Ramos (cell line): ENCODE measurements at regions not wholly inside any gene's neighbourhood (a gene's known extent, or its start where the extent isn't known, plus 50 kb on each side); places are given as distances from the start of the nearest gene placed in this dataset.
"Not testable (repeated sequence)": the region's sequence is repeated elsewhere in the genome, so short reads cannot be mapped to it uniquely, and the experiment has no call there.

Experiments used
- in situ Hi-C: fragments of 300-500 bp; cut with MboI; formaldehyde crosslinking; loops from one replicate; pipeline ENCODE4 v1.14.3; 2022; ENCODE audit warnings: low sequenced_read_pairs; ENCODE audit not compliant: unreplicated experiment

GRCh38 chr21:28729887-28730286 lies 262.8 kb downstream of the LTN1 start:
- in situ Hi-C loops = loop anchor here (25.0 kb wide), 1 partner anchor 1893 kb away; the partner anchor contains the start of gene ADAMTS1

DNA sequence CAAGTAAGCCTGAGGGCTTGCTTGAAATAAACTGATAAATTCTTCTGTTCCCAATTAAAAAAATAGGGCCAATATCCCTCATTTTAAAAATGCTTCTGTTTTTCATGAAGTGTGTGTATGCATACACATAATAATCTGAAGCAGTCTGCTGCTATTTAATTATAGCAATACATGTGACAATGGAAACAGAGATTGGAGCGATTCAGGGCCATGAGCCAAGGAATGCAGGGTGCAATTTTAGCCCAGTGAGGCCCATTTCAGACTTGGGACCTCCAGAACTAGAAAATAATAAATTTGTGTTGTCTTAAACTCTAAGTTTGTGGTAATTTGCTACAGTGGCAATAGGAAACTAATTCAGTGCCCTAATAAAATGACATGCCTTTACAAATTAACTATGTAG lies 264.9 kb downstream of the LTN1 start:
- in situ Hi-C loops = loop anchor here (25.0 kb wide), 1 partner anchor 1891 kb away; the partner anchor contains the start of gene ADAMTS1

DNA sequence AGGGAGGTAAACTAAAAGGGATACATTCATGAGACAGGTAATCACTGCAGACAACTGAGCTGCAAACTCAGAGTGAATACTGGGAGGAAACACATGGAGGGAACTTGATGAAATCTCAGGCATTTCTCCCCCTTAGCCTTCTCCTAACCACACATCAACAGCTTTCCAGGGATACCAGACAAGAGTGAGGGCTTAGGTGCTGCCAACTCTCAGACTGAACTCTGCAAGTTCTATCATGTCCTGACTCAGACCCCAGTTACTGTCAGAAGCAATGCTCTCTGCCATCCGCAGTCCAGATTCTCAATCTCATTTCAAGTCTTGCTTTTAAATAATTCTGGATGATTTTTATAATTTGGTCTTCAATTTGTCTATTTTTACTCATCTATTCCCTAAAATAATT lies 267.3 kb downstream of the LTN1 start:
- in situ Hi-C loops = loop anchor here (25.0 kb wide), 1 partner anchor 1888 kb away; the partner anchor contains the start of gene ADAMTS1

- in situ Hi-C loops = no loop called here
Observed at GRCh38 chr21:28723646-28724045, 269.0 kb downstream of the LTN1 start.

- in situ Hi-C loops = no loop called here
Observed at GRCh38 chr21:28719723-28720122, 273.0 kb downstream of the LTN1 start.

GRCh38 chr21:28714777-28715464 lies 277.8 kb downstream of the LTN1 start:
- in situ Hi-C loops = no loop called here

- in situ Hi-C loops = no loop called here
Observed at GRCh38 chr21:28712411-28712810, 280.3 kb downstream of the LTN1 start.

- in situ Hi-C loops = no loop called here
Observed at GRCh38 chr21:28705616-28706015, 287.1 kb downstream of the LTN1 start.

GRCh38 chr21:28704746-28705145 lies 287.9 kb downstream of the LTN1 start:
- in situ Hi-C loops = no loop called here

GRCh38 chr21:28703861-28704260 lies 288.8 kb downstream of the LTN1 start:
- in situ Hi-C loops = no loop called here

DNA sequence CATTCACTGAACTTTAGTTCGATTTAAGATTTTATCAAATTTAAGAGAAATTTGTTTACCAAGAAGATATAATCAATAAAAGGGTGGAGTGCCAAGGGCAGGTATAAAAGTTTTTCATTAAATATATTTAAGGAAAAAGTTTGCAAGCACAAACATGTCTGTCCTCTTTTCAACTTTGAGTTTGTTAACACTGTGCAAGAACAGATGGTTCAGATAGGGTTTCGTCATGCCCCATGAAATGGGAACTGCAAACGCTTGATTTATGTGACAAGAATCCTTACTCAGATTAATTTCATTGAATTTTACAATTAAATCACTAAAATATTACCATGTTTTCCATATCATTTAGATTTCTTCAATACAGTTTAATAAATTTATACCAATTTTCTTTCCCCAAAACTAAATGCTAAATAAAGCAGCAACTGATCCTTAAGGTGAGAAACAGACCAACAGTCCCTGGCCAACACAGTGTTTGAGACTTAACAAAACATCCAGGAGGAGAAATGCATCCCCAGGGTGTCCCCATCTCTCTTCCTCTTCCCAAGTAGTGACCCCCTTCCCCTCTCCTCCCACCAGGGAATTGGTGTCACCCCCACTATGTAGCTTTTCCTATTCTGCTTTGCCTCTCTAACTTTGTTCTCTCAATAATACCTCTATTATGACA lies 292.9 kb downstream of the LTN1 start:
- in situ Hi-C loops = no loop called here

GRCh38 chr21:28699186-28699585 lies 293.5 kb downstream of the LTN1 start:
- in situ Hi-C loops = no loop called here

GRCh38 chr21:28696844-28697410 lies 295.8 kb downstream of the LTN1 start:
- in situ Hi-C loops = no loop called here

- in situ Hi-C loops = no loop called here
Observed at GRCh38 chr21:28693476-28693875, 299.2 kb downstream of the LTN1 start.

DNA sequence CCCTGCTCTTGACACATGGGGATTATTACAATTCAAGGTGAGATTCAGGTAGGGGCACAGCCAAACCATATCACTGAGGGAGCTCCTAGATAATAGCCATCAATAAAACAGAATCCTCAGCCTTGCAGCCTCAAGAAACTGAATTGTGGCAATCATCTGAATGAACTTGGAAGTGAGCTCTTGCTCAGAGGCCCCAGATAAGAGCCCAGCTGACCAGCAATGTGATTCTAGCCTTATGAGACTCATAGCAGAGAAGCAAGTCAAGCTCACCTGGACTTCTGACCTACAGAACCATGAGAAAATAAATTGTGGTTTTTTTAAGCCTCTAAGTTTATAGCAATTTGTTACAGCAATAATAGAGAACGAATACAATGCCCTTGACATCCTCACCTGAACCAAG lies 302.5 kb downstream of the LTN1 start:
- in situ Hi-C loops = no loop called here

- in situ Hi-C loops = no loop called here
Observed at GRCh38 chr21:28688381-28688780, 304.3 kb downstream of the LTN1 start.

DNA sequence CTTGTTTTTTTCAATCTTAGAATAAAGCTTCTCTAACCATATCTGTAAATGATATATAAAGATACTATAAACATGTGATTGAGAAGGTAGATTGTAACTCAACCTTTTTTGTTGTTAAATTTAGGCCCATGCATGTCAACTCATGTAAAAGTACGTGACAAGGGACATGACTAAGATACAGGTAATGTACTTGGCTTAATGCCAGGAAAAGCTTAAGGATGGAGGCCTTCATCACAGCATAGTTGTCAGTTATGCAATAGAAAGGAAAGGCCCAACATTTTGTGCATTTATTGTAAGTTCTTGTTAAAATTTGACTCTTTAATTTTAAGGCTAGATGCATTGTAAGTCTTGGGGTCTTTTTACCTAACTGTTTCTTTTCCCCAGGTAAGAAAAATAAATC lies 305.1 kb downstream of the LTN1 start:
- in situ Hi-C loops = no loop called here

DNA sequence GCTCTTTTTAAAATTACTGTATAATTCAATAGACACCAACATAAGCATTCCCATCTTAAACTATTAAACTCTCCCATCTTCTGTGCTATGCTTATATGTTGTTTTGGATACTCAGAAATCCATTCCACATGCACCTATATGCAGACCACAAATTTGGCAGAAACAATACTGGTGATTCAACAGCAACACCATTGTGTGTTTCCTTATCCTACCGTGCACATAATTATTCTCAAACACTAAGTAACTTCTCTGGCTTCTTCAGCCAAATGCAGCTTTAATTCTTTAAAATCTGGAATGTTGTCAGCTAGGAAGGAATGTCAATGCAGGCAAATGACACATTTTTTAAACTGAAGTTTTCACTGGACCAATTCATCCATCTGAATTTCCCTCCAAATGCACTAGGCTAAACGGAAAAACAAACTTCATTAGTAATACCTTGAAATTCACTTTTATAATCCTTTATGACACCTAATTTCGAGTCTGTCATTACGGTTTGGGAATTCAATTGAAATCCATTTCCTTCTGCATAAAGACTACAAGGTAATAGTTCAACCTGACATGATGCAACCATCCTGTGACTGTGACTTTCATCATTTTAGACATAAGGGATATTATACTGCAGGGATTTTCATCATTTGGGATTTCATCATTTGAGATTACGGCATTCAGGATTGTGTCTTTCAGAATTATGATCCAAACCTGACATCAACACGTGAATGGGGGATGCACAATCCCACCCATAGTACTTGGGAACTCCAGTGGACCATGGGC lies 308.5 kb downstream of the LTN1 start:
- in situ Hi-C loops = no loop called here

DNA sequence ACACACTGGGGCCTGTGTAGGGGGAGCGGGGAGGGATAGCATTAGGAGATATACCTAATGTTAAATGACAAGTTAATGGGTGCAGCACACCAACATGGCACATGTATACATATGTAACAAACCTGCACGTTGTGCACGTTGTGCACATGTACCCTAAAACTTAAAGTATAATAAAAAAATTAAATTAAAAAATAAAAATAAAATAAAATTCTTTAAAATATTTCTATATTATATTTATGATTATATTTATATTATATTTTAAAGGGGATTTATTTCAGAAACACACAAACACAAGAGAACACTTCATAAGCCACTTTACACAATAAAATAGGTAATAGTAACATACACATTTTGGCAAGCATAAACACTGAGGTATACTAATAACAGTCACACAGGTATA lies 309.8 kb downstream of the LTN1 start:
- in situ Hi-C loops = not testable (repeated sequence)

DNA sequence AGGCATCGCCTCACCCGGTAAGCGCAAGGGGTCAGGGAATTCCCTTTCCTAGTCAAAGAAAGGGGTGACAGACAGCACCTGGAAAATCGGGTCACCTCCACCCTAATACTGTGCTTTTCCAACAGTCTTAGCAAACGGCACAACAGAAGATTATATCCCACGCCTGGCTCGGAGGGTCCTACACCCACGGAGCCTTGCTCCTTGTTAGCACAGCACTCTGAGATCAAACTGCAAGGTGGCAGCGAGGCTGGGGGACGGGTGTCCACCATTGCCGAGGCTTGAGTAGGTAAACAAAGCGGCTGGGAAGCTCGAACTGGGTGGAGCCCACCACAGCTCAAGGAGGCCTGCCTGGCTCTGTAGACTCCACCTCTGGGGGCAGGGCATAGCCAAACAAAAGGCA lies 315.6 kb downstream of the LTN1 start:
- in situ Hi-C loops = not testable (repeated sequence)
